GM19467 (cell line): ENCODE measurements at regions not wholly inside any gene's neighbourhood (a gene's known extent, or its start where the extent isn't known, plus 50 kb on each side); places are given as distances from the start of the nearest gene placed in this dataset.
A peak's percentile ranks its signal among the peaks of the same experiment; 100 is the strongest.
"Not testable (repeated sequence)": the region's sequence is repeated elsewhere in the genome, so short reads cannot be mapped to it uniquely, and the experiment has no call there.

ENCODE experiments used
- ATAC-seq: cut with Tn5 transposase; IDR thresholded peaks from one replicate; pipeline ENCODE4 v1.9.1; 2021; ENCODE audit warnings: mild to moderate bottlenecking, moderate library complexity; ENCODE audit not compliant: unreplicated experiment

GRCh38 chrX:1020634-1021166, 191.7 kb downstream of the CRLF2 start:
- ATAC-seq = no peak

DNA sequence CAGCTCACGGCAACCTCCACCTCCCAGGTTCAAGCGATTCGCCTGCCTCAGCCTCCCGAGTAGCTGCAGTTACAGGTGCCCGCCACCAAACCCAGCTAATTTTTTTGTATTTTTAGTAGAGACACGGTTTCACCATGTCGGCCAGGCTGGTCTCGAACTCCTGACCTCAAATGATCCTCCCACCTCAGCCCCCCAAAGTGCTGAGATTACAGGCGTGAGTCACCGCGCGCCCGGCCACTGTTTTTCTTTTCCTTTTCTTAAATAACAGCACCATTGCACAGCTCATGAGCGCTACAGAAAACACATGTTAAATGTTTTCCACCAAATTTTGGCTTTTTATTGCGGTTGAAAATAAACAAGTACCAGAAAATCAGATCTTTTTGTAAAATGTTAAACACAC, 195.5 kb downstream of the CRLF2 start:
- ATAC-seq = not testable (repeated sequence)

DNA sequence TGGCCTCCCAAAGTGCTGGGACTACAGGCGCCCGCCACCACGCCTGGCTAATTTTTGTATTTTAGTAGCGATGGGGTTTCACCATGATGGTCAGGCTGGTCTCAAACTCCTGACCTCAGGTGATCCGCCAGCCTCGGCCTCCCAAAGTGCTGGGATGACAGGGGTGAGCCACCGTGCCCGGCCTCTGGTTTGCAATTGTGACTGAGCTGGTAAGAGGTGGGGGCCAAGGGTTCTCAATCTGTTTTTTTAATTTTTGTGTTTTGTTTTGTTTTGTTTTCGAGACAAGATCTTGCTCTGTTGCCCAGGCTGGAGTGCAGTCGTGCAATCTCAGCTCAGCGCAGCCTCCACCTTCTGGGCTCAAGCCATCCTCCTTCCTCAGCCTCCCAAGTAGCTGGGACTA, 196.2 kb downstream of the CRLF2 start:
- ATAC-seq = not testable (repeated sequence)

DNA sequence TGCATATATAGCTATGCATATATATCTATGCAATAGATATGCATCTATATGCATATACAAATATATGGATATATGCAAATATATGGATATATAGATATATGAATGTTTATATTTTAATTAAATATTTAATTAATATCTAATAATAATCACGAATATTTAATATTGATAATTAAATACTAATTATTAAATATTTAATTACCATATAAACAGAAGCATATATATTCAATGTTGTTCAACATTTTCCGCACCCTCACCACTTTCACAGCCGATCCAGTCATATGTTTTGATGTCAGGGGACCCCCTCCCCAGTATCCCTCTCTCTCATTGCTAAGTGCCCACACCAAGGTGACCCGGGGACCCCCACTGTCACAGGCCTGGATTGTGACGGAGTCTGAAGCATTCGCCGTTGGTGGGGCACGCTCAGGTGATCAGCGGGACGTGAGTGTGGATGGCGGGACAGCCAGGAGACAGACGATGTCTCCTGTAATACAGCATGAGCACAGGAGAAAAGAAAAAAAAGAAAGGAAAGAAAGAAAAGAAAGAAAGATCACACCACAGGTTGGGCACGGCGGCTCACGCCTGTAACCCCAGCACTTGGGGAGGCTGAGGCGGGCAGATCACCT, 199.7 kb downstream of the CRLF2 start:
- no peak for ATAC-seq

- no peak for ATAC-seq
Measured at GRCh38 chrX:1011691-1012283, 200.7 kb downstream of the CRLF2 start.

DNA sequence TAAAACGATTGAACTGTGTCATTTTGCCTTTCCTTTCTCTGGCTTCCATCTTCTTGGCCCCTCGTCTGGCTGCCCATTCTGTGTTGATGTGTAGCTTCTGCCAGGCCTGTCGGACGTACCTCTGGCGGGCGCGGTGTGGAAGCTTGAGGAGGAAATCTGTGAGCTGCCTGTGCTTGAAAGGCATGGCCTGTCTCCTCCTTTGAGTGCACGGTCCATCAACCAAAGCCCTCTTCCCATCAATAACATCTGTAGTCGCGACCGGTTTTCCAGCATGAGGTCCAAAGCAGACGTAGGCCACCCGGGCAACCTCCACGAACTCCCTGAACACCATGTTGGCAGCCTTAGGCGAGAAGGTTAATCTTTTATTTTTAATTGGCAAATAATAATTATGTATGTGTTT, 202.7 kb downstream of the CRLF2 start:
- no peak for ATAC-seq

GRCh38 chrX:1006156-1006730, 206.2 kb downstream of the CRLF2 start:
- ATAC-seq = no peak

DNA sequence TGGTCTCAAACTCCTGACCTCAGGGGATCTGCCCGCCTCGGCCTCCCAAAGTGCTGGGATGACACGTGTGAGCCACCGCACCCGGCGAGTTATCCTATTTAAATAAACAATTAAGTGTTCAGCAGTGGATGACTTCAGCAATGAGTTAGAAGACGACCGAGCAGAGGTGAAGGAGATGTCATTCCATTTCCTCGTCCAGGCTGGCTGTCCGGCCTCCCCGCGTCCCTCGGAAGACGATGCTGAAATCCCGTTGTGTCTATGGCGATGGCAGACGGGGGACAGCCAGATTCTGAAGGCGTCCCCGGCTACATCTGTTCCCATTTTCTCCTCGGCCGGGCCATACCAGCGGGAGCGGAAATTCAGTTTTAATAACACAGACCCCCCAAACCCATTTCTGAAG, 209.8 kb downstream of the CRLF2 start:
- ATAC-seq = no peak

DNA sequence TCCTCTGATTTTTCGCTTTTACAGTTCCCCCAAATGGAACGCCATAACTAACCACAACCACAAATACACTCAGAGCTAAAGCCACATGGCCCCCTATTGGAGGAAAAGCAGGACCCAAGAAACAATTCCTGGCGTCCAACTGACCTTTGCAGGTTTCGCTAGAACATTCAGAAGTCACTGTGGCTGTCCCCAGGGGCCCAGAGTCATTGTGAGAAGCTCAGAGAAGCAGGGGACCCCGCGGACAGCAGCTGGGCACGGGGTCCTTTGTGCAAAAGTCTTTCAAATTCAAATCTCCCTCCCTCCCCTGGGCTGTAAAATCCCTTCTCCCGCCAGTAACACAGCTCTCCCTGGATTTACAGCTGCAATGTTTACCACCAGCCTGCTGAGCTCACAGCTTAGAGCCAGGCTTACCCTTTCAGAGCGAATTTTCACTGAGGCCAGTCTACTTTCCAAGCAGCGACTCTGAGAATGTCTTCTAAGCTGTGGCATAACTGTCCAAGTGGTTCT, 214.8 kb downstream of the CRLF2 start:
- ATAC-seq = no peak

DNA sequence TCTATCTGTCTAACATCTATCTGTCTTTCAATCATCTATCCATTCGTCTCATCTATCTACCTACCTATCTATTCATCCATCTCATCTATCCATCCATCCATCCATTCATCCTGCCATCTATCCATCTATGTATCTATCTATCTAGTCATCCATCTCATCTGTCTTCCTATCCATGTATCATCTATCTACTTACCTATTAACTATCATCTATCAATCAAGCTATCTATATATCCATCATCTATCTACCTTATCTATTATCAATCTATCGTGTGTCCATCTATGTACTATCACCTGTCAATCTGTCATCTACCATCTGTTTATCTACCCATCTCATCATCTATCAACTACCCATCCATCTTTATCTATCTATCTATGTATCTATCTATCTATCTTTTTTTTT, 217.7 kb downstream of the CRLF2 start:
- ATAC-seq = no peak

DNA sequence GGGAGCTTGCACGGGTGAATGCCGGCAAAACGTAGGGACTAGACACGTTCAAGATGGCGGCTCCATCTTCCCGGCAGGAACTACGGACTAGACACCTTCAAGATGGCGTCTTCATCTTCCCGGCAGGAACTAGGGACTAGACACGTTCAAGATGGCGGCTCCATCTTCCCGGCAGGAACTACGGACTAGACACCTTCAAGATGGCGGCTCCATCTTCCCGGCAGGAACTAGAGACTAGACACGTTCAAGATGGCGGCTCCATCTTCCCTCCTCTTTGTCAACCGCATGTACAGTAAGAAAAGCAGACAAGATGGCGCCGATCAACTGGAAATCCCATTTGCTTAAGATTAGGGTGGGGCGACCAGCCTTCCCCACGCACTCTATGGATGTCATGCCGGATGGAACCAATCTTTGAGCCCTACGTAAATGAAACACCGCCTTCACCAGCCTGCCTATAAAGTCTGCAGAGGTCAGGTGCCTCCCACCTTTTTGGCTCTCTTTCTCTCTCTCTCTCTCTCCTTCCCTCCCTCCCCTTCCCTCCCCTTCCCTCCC, 222.4 kb downstream of the CRLF2 start:
- peak; percentile 96 for ATAC-seq

DNA sequence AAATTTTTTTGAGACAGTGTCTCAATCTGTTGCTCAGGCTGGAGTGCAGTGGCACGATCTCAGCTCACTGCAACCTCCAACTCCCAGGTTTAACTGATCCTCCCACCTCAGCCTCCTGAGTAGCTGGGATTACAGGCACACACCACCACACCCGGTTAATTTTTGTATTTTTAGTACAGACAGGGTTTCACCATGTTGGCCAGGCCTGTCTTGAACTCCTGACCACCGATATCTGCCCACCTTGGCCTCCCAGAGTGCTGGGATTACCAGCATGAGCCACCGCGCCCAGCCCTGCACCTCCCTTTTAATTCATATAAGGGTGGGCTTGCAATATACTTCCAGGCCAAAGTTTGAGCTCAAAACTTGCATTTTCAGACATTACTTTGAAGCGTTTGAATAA, 223.9 kb downstream of the CRLF2 start:
- ATAC-seq = not testable (repeated sequence)

DNA sequence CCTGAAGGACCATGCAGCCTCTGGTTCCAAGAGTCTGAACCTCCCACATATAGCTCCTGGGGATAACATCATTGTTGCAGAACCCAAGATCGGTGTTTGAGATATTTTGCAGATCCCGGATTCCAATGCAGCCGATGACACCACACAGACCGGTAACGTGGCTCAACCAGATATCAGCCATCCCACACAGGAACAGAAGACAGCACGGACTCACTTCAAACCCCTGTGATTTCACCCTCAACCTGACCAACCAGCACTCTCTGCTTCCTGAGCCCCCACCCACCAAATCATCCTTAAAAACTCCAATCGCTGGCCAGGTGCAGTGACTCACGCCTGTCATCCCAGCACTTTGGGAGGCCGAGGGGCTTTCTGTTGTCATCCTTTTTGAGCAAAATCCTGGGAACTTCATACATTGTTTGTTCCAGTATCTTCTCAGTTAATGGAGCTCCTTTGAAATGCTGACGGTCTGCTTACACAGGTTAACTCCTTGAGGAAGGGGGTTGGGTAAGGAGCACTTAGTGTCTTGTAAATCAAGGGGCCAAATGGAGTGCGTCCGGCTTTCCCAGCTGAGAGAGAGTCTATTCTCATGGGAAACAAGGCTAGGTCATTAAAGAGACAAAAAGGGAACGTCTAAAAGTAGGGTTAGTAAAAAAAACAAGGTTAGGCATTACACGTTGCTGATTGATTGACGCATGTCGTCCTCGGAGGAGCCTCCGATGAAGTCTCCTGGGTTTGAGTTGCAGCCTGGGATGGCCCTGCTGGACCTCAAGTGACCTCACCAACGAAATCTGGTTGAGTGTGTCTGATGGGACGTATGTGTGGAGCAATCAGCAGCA, 230.4 kb downstream of the CRLF2 start:
- ATAC-seq = no peak

- ATAC-seq = no peak
Measured at GRCh38 chrX:980587-981235, 231.7 kb downstream of the CRLF2 start.

GRCh38 chrX:979127-979526, 233.3 kb downstream of the CRLF2 start:
- not testable (repeated sequence) for ATAC-seq

- ATAC-seq = no peak
Measured at GRCh38 chrX:973010-973632, 239.3 kb downstream of the CRLF2 start.

DNA sequence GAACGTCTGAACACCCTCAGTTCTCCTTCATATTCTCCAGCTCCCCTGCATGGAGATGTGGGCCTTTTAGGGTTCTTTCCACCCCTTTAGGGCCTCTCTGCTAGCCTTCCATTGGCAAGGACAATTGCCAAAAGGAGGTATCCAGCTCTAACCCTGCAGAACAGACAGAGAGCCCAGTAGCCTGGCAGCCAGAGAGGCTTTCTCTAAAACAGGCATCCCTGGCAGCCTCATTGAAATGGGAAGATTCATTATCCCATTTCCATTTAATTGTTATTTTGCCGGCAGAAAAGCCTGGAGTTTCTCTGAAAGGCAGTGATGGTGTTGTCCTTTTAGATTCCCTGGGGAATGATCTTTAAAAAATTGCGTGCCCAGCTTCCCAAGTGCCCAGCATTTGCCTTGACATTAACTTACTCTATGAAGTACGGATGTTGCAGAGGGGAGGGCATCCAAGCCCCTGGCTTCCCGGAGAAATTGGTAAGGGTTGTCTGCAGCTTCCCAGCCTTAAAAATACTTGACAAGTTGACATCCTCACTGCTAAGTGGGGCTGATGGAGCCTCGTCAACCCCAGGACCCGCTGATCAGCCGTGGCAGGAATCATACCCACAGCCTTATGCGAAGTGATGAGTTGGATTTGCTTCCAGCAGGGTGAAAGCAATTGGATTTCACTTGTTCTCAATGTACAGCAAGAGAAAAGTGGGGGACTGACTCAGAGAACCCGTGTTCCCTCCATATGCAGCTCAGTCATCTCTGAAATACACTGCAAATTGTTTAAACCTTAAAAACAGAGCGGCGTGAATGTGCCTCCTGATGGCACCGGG, 244.1 kb downstream of the CRLF2 start:
- ATAC-seq = no peak

DNA sequence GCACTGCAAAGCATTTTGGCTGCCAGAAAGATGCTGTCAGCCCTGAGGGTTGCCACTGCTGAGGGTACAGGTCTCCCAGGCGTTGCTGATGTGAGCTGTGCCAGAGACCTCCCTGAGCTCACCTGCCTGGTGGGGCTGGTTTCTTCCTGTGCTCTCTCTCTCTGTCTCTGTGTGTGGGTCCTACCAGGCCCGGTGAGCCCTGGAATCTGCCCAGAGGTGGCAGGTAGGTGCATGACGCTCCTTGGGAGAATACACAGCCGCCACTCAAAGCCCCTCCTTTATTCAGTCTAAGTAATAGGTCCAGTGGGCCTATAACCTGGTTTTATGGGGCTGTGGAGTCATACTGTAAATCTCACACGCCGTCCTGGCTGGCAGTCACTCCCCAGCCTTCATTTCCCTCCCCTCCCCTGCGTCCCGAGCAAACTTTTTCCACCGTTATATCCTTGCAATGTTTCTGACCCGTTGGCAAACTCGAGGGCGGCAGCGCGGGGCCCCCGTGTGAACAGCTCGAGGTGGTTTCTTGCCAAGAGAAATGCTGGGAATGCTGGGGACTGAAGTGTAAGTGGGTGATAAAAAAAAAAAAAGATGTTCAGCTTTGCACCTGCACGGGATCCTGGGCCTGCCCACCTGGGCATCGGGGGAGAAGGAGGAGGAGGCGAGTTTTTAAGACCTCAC, 245.9 kb downstream of the CRLF2 start:
- no peak for ATAC-seq
